Lower leg skin (tissue), 4 donors: ENCODE measurements at regions not wholly inside any gene's neighbourhood (a gene's known extent, or its start where the extent isn't known, plus 50 kb on each side); places are given as distances from the start of the nearest gene placed in this dataset.

Experiments used
- DNase-seq, 2 donors: peaks; one replicate each; pipeline ENCODE4 v3.0.0-alpha.2; 2019; ENCODE audit warnings: low spot score in 2 of 2
- H3K4me3 ChIP-seq: fragments of 200-600 bp; sonication (generic); 2 replicates; pipeline ENCODE4 v1.5.1; 2017; ENCODE audit warnings: mild to moderate bottlenecking, low read depth; ENCODE audit not compliant: poor library complexity, severe bottlenecking
- POLR2A ChIP-seq, 2 donors: fragments of 450-650 bp; IDR thresholded peaks; one replicate each; pipeline ENCODE4 v1.6.1; 2016 to 2017; ENCODE audit warnings: antibody characterized with exemption in 2 of 2, mild to moderate bottlenecking in 1 of 2, moderate library complexity in 1 of 2
- WGBS, 2 donors: methylation state at CpG; one replicate each; pipeline ENCODE4 v1.1.5; 2018; 5-methylcytosine and 5-hydroxymethylcytosine counted together
- intact Hi-C: fragments of 100-400 bp; cut with DNase I; formaldehyde crosslinking; loops from one replicate; pipeline ENCODE4 v1.15.0; 2023; ENCODE audit warnings: low total_unique reads
- TF ChIP-seq, protein P1 (sequence below), 3 donors: fragments of 450-650 bp; IDR thresholded peaks; one replicate each; pipeline ENCODE4 v1.5.1; 2016; ENCODE audit warnings: antibody characterized with exemption in 3 of 3, mild to moderate bottlenecking in 3 of 3, moderate library complexity in 2 of 3

DNA sequence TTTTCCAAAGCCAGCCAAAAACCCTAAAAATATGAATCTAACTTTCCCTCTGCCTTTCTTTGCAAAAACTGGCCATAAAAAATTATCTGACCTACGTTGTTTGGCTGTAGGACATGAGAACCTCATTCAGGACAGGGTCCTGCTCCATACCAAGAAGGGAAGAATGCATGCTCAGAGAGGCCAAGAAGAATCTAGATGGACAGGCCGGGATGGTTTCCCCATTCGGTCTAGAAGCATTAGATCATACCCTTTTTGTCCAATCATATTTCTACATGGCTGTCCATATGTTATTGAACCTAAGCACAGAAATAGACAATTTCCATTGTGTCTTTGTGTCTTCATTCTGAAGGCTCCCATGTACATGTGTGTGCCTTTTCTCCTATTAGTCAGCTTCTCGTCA is 2120.4 kb upstream of the PIK3C3 start:
- 89% methylated on average over 4 of the region's 4 CpGs for WGBS, 2 donors
- TF ChIP-seq POLR2A (IDR thresholded peaks at IDR 0.05), result no peak
- TF ChIP-seq, protein P1, sequence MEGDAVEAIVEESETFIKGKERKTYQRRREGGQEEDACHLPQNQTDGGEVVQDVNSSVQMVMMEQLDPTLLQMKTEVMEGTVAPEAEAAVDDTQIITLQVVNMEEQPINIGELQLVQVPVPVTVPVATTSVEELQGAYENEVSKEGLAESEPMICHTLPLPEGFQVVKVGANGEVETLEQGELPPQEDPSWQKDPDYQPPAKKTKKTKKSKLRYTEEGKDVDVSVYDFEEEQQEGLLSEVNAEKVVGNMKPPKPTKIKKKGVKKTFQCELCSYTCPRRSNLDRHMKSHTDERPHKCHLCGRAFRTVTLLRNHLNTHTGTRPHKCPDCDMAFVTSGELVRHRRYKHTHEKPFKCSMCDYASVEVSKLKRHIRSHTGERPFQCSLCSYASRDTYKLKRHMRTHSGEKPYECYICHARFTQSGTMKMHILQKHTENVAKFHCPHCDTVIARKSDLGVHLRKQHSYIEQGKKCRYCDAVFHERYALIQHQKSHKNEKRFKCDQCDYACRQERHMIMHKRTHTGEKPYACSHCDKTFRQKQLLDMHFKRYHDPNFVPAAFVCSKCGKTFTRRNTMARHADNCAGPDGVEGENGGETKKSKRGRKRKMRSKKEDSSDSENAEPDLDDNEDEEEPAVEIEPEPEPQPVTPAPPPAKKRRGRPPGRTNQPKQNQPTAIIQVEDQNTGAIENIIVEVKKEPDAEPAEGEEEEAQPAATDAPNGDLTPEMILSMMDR (IDR thresholded peaks at IDR 0.05), result no peak
- no peak overlapping the region for H3K4me3 ChIP-seq
- intact Hi-C loops, result no loop called here
- no peak for DNase-seq

DNA sequence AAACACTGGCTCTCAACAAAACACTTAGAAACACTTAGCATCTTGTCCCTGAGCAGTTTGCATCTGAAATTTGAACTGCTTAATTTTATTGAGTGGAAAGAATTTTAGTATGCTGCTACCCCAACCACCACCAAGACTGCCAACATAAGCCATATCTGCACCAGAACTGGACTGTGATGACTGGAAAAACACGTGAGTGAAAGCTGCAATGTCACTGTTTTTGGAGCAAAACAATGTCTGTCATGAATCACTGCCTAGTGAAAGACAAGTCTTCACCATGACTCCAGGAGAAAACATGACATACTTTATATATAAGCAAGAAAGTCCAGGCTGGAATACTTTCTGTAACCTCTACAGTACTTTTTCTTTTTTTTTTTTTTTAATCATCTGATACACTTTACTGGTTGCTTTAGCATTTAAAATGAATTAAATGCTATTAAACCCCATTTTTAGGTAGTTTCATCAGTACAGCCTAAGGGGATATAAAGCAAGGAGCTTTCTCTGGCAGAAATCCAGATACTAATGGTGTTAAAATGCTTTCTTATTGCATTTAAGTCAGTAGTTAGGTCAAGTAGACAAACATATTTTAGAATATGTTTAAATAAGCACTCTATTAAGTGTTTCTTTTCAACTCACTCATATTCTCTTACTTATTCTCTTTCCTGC is 2129.4 kb upstream of the PIK3C3 start:
- no peak overlapping the region for H3K4me3 ChIP-seq
- intact Hi-C loops, result no loop called here
- no peak for TF ChIP-seq POLR2A (IDR thresholded peaks at IDR 0.05)
- TF ChIP-seq, protein P1 (IDR thresholded peaks at IDR 0.05), result no peak
- no peak for DNase-seq
- 15 to 18% methylated on average over 1 of the region's 1 CpG for WGBS, 2 donors

DNA sequence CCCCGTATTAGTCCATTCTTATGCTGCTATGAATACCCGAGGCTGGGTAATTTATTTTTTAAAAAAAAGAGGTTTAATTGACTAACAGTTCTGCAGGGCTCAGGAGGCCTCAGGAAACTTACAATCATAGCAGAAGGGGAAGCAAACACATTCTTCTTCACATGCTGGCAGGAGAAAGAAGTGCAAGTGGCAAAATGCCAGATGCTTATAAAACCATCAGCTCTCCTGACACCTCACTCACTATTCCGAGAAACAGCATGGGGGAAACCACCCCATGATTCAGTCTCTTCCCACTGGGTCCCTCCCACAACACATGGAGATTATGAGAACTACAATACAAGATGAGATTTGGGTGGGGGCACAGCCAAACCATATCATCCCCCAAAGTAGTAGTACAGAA is 2148.5 kb upstream of the PIK3C3 start:
- 54 to 59% methylated on average over 3 of the region's 3 CpGs for WGBS, 2 donors
- TF ChIP-seq POLR2A (IDR thresholded peaks at IDR 0.05), result no peak
- TF ChIP-seq, protein P1 (IDR thresholded peaks at IDR 0.05), result no peak

DNA sequence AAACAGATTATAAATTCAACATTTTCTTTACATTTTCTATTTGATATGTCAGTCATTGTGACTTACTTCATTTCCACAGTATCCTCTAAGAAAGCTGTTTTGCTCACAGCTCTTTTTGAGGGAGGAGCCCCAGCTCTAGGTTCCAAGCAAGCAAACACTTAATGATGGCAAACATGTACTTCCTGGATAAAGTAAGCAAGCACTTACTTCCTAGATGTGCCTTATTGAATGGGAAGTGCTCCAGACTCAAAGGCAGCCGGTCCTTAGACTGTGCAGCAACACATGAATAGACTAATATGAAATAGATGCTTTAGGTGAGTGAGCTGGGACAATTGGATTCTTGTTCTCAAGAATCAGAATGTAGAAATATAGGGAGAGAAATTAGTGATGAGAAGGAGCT is 2149.8 kb upstream of the PIK3C3 start:
- 57 to 67% methylated on average over 1 of the region's 1 CpG for WGBS, 2 donors
- no peak for DNase-seq
- no peak for TF ChIP-seq POLR2A (IDR thresholded peaks at IDR 0.05)
- TF ChIP-seq, protein P1 (IDR thresholded peaks at IDR 0.05), result no peak
- no peak overlapping the region for H3K4me3 ChIP-seq
- intact Hi-C loops, result no loop called here

More for the DNA sequence above, 2148.5 kb upstream of the PIK3C3 start:
- DNase-seq, result no peak
- intact Hi-C loops, result no loop called here
- H3K4me3 ChIP-seq, result no peak overlapping the region

DNA sequence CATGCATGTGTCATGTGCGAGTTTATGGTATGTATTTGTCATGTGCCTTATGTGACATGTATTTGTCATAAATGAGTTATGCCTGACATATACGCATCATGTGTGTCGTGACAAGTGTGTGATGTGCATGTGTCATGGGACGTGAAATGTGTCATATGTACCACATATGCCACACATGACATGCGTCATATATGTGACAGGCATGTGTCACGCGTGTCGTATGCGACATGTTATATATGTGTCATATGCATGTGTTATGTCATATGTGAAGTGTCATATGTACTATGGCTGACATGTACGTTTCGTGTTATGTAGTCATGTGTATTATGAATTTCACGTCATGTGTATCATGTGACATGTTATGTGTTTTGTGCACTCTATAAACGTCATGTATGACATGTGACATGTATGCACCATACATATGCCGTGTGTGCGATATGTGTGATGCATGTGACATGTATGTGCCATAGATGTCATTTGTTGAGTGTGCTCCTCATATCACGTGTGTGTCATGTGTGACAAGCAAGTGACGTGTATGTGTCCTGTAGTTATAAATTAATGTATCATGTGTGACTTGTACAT is 2152.3 kb upstream of the PIK3C3 start:
- H3K4me3 ChIP-seq, result no peak overlapping the region
- TF ChIP-seq, protein P1 (IDR thresholded peaks at IDR 0.05), result no peak
- TF ChIP-seq POLR2A (IDR thresholded peaks at IDR 0.05), result no peak
- WGBS, 2 donors, result 89 to 93% methylated on average over 17 of the region's 17 CpGs
- intact Hi-C loops, result no loop called here
- DNase-seq, result no peak

DNA sequence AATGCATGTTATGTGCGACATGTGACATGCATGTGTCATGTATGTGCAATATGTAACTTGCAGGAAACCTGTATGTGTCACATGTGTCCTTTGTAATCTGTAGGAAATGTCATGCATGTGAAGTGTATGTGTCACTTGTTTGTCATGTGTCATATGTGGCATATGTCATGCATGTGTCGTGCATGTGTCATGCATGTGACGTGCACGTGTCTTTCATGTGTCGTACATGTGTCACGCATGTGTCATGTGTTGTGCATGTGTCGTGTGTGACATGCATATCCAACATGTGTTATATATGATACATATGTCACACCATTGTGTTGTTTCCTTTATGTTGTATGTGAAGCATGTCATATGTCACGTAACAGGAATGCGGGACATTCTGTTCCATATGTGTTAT is 2153.2 kb upstream of the PIK3C3 start:
- H3K4me3 ChIP-seq, result no peak overlapping the region
- DNase-seq, result no peak
- WGBS, 2 donors, result 91% methylated on average over 9 of the region's 9 CpGs
- TF ChIP-seq, protein P1 (IDR thresholded peaks at IDR 0.05), result no peak
- TF ChIP-seq POLR2A (IDR thresholded peaks at IDR 0.05), result no peak
- intact Hi-C loops, result no loop called here
